ENCODE measurements at regions not wholly inside any gene's neighbourhood (a gene's known extent, or its start where the extent isn't known, plus 50 kb on each side); places are given as distances from the start of the nearest gene placed in this dataset.
A peak's percentile ranks its signal among the peaks of the same experiment; 100 is the strongest.

GRCh38 chr5:33297760-33298216 is 143.0 kb upstream of the TARS1 start:
- Histone ChIP-seq H3K4me1 (no peaks in the 10 kb centered on the region), H3K9ac (ENCODE audit: low read depth in 2 of 2, low read length in 2 of 2) (no peak overlapping the region), H3K4me3 (no peak overlapping the region), H3K36me3 (no peaks in the 10 kb centered on the region), H3K9me3 (no peaks in the 10 kb centered on the region), H3K27me3 (no peaks in the 10 kb centered on the region), H3K27ac (no peak overlapping the region)
- TF ChIP-seq CTCF (IDR thresholded peaks at IDR 0.05), result no peak
- intact Hi-C loops (cut with DNase I), result loop anchor here (5.0 kb wide), 1 partner anchor 590 kb away; no protein-coding TSS in a partner anchor
- no peak for DNase-seq

- TF ChIP-seq CTCF (IDR thresholded peaks at IDR 0.05), result peak; percentile 22
- intact Hi-C loops (cut with DNase I), result loop anchor here (5.0 kb wide), 1 partner anchor 592 kb away; no protein-coding TSS in a partner anchor
- H3K9me3 ChIP-seq, result no peaks in the 10 kb centered on the region
- no peaks in the 10 kb centered on the region for H3K36me3 ChIP-seq
- no peaks in the 10 kb centered on the region for H3K4me1 ChIP-seq
- H3K27me3 ChIP-seq, result no peaks in the 10 kb centered on the region
- DNase-seq, result no peak
- no peak overlapping the region for H3K4me3 ChIP-seq
- no peak overlapping the region for H3K27ac ChIP-seq
- no peak overlapping the region for H3K9ac ChIP-seq (ENCODE audit: low read depth in 2 of 2, low read length in 2 of 2)
Measured at GRCh38 chr5:33299621-33300208, 141.1 kb upstream of the TARS1 start.

GRCh38 chr5:33300209-33300742 is 140.5 kb upstream of the TARS1 start:
- Histone ChIP-seq H3K36me3 (no peaks in the 10 kb centered on the region), H3K27ac (no peak overlapping the region), H3K4me3 (no peak overlapping the region), H3K9ac (ENCODE audit: low read depth in 2 of 2, low read length in 2 of 2) (no peak overlapping the region), H3K9me3 (no peaks in the 10 kb centered on the region), H3K27me3 (no peaks in the 10 kb centered on the region), H3K4me1 (no peaks in the 10 kb centered on the region)
- intact Hi-C loops (cut with DNase I), result no loop called here
- no peak for DNase-seq
- TF ChIP-seq CTCF (IDR thresholded peaks at IDR 0.05), result no peak

GRCh38 chr5:33303579-33304095 is 137.1 kb upstream of the TARS1 start:
- Histone ChIP-seq H3K27ac (no peak overlapping the region), H3K4me1 (no peaks in the 10 kb centered on the region), H3K36me3 (no peaks in the 10 kb centered on the region), H3K4me3 (no peak overlapping the region), H3K9me3 (no peaks in the 10 kb centered on the region), H3K9ac (ENCODE audit: low read depth in 2 of 2, low read length in 2 of 2) (no peak overlapping the region), H3K27me3 (no peaks in the 10 kb centered on the region)
- no peak for DNase-seq
- no peak for TF ChIP-seq CTCF (IDR thresholded peaks at IDR 0.05)
- intact Hi-C loops (cut with DNase I), result no loop called here

- H3K27ac ChIP-seq, result no peak overlapping the region
- H3K4me3 ChIP-seq, result no peak overlapping the region
- DNase-seq, result no peak
- H3K36me3 ChIP-seq, result no peaks in the 10 kb centered on the region
- H3K4me1 ChIP-seq, result no peaks in the 10 kb centered on the region
- TF ChIP-seq CTCF (IDR thresholded peaks at IDR 0.05), result no peak
- intact Hi-C loops (cut with DNase I), result no loop called here
- H3K27me3 ChIP-seq, result no peaks in the 10 kb centered on the region
- no peaks in the 10 kb centered on the region for H3K9me3 ChIP-seq
- H3K9ac ChIP-seq (ENCODE audit: low read depth in 2 of 2, low read length in 2 of 2), result no peak overlapping the region
Measured at GRCh38 chr5:33304601-33305000, 136.2 kb upstream of the TARS1 start.

Data from colonic mucosa (tissue), 4 donors.